ENCODE measurements at regions not wholly inside any gene's neighbourhood (a gene's known extent, or its start where the extent isn't known, plus 50 kb on each side); places are given as distances from the start of the nearest gene placed in this dataset.
A peak's percentile ranks its signal among the peaks of the same experiment; 100 is the strongest.

GRCh38 chr1:174077749-174078490, 55.8 kb upstream of the RC3H1 start:
- CTCF ChIA-PET = interaction anchor here (0.9 kb wide), 1 partner anchor 184 kb away, joined by 3 read pairs; no protein-coding TSS in a partner anchor
- no peak overlapping the region for H3K27ac ChIP-seq
- no peak for DNase-seq (ENCODE audit: low spot score)
- POLR2A ChIA-PET (ENCODE audit: low non-redundant PET) = no interaction called here
- no peak for TF ChIP-seq CTCF (conservative IDR thresholded peaks at IDR 0.05; ENCODE audit: low read depth)

- CTCF ChIA-PET = interaction anchor here (0.6 to 0.7 kb wide), 3 partner anchors 165 to 816 kb away, joined by 3 to 4 read pairs (median 3); no protein-coding TSS in a partner anchor
- DNase-seq (ENCODE audit: low spot score) = no peak
- H3K27ac ChIP-seq = no peak overlapping the region
- POLR2A ChIA-PET (ENCODE audit: low non-redundant PET) = no interaction called here
- no peak for TF ChIP-seq CTCF (conservative IDR thresholded peaks at IDR 0.05; ENCODE audit: low read depth)
These were observed 53.1 kb upstream of the RC3H1 start for GRCh38 chr1:174075245-174075692.

- DNase-seq (ENCODE audit: low spot score) = peak; percentile 16
These were observed 52.6 kb upstream of the RC3H1 start for GRCh38 chr1:174074757-174075156.

GRCh38 chr1:174072581-174072980, 50.4 kb upstream of the RC3H1 start:
- DNase-seq (ENCODE audit: low spot score) = no peak
- ChIA-PET POLR2A (ENCODE audit: low non-redundant PET) (no interaction called here), CTCF (interaction anchor here (0.6 kb wide), 1 partner anchor 671 kb away, joined by 4 read pairs; no protein-coding TSS in a partner anchor)
- H3K27ac ChIP-seq = no peak overlapping the region
- TF ChIP-seq CTCF (conservative IDR thresholded peaks at IDR 0.05; ENCODE audit: low read depth) = no peak

More at GRCh38 chr1:174074757-174075156, 52.6 kb upstream of the RC3H1 start:
- POLR2A ChIA-PET (ENCODE audit: low non-redundant PET) = interaction anchor here (0.6 kb wide), 1 partner anchor 230 kb away, joined by 6 read pairs; no protein-coding TSS in a partner anchor
- TF ChIP-seq CTCF (conservative IDR thresholded peaks at IDR 0.05; ENCODE audit: low read depth) = peak; percentile 43
- CTCF ChIA-PET = no interaction called here
- H3K27ac ChIP-seq = no peak overlapping the region
